NCI-H1436 treated with DMSO at 0.1 percent for 48 hours (cell line): ENCODE measurements at regions not wholly inside any gene's neighbourhood (a gene's known extent, or its start where the extent isn't known, plus 50 kb on each side); places are given as distances from the start of the nearest gene placed in this dataset.

Experiments
- DNase-seq: peaks from one replicate; lab custom pipeline; 2025; lab: John Stamatoyannopoulos, UW

DNA sequence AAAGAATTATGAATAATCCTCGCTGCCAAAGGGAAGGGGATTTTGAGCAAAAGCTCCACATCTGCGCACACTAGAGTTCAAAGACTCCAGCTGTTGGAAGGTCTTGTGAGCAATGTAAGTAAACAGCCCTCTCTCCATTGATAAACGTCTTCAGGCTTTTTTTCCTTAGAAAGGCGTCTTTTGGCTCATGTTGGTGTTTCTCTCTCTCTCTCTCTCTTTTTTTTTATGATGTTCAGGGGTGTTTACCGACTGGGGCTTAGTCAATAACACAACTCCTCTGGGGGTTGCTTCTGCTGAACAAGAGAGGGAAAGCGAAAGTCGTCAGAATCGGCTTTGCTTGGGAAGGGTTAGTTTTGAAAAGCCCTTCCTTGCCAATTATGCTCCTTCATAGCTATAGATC is 53.2 kb upstream of the C1QTNF7 start:
- DNase-seq = no peak

DNA sequence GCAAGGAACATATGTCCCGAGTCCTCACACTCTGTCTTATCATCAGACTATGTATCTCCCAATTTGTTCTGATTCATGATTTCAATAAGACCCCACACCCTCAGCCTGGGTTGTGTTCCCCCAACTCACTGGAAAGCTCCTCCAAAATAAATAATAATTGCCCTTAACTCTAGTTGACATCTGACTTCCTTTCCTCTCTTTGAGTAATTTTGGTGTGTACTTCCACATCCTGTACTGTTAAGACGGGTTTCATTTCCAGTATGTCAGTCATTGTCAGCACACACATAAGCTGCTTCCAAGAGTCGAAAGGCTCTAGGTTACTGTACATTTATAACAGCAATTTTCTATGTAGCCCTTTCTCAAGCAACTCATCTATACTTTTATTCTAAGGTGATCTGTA is 52.2 kb upstream of the C1QTNF7 start:
- DNase-seq = no peak

DNA sequence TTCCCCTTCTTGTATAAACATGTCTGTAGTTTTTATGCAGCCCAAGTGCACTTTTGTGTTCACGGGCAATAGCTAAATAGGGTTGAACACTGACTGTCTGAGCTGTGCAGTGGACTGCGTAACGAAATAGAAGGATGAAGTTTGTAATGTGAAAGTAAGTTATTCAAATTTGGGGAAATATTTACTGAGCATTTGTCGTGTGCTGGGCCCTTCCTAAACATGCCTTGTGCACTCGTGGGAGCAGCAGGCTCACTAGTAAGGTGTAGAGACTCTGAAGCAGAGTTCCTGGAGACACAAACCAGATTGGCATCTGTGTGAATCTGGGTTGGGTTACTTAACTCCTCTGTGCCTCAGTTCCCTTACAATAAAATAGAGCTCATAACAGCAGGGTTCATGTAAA is 51.7 kb upstream of the C1QTNF7 start:
- no peak for DNase-seq

DNA sequence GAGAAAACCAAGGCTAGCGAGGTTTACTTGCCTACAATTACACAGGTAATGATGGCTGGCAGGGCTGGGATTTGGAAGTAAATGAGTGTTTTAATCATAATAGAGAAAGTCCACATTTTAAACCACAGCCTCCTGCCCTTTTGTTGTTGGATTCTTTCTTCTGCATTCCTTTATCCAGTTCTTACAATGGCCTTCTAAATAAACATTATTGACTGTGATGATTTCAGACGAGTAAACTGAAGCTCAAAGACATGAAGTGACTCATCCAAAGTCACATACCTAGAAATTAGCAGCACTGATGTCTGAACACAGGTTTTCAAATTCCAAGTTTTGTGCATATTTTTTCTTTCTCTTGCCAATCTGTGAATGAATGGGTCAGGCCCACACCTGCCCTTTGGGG is 51.2 kb upstream of the C1QTNF7 start:
- DNase-seq = no peak
